ENCODE measurements at regions not wholly inside any gene's neighbourhood (a gene's known extent, or its start where the extent isn't known, plus 50 kb on each side); places are given as distances from the start of the nearest gene placed in this dataset.

- H3K4me3 ChIP-seq (ENCODE audit: low read length), result no peak overlapping the region
- TF ChIP-seq, protein P1, sequence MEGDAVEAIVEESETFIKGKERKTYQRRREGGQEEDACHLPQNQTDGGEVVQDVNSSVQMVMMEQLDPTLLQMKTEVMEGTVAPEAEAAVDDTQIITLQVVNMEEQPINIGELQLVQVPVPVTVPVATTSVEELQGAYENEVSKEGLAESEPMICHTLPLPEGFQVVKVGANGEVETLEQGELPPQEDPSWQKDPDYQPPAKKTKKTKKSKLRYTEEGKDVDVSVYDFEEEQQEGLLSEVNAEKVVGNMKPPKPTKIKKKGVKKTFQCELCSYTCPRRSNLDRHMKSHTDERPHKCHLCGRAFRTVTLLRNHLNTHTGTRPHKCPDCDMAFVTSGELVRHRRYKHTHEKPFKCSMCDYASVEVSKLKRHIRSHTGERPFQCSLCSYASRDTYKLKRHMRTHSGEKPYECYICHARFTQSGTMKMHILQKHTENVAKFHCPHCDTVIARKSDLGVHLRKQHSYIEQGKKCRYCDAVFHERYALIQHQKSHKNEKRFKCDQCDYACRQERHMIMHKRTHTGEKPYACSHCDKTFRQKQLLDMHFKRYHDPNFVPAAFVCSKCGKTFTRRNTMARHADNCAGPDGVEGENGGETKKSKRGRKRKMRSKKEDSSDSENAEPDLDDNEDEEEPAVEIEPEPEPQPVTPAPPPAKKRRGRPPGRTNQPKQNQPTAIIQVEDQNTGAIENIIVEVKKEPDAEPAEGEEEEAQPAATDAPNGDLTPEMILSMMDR (conservative IDR thresholded peaks at IDR 0.05; ENCODE audit: low read depth, low read length), result no peak
- no peak for DNase-seq (ENCODE audit: low read depth)
These were observed 279.7 kb upstream of the SOX5 start for GRCh38 chr12:24229031-24229700.

GRCh38 chr12:24228371-24228770 lies 278.9 kb upstream of the SOX5 start:
- no peak for DNase-seq (ENCODE audit: low read depth)
- no peak overlapping the region for H3K4me3 ChIP-seq (ENCODE audit: low read length)
- TF ChIP-seq, protein P1 (conservative IDR thresholded peaks at IDR 0.05; ENCODE audit: low read depth, low read length), result no peak

DNA sequence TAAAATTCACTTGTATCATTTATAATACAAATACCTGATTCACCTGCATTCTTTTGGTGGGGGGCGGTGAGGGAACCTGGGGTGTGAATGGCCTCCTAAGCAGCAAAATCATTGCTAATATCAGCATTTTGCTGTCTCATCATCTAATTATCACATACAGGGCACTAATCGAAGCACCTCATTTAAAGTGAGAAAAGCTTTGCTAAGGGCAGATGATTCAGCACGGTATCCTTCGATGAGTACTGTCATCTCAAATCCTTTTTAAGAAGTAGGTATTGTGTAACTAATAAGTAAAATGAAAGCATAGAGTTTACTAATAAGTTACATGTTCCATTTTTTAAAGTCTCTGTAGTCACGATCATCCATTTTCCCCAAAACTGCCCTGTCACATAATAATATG lies 278.1 kb upstream of the SOX5 start:
- TF ChIP-seq, protein P1 (conservative IDR thresholded peaks at IDR 0.05; ENCODE audit: low read depth, low read length), result no peak
- no peak overlapping the region for H3K4me3 ChIP-seq (ENCODE audit: low read length)

DNA sequence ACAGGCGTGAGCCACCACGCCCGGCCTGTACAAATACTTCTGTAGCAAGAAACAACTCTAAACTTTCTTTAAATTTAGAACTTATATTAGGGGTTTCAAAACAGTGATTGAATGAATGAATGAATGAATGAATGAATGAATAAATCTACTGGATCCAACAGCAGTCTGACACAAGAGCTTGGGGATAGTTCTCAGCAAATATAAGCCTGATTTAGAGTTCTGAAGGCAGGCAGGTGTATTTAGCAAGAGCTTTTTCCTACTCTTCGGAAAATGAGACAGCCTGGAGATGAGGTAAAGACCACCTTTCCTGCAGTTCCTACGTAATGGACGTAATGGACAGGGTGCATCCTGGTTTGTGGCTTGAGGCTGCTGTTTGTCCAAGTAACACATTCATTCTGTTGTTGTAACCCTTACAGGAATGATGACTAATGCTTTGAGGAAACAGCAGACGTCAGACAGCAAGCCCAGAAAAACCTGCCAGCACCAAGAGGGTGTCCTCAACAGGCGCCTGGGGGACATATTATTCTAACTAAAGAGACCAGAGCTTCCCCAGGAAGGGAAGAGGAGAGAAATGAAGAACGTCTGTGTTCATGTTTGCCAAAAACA lies 277.4 kb upstream of the SOX5 start:
- peak; percentile 63 for DNase-seq (ENCODE audit: low read depth)
- TF ChIP-seq, protein P1 (conservative IDR thresholded peaks at IDR 0.05; ENCODE audit: low read depth, low read length), result no peak
- H3K4me3 ChIP-seq (ENCODE audit: low read length), result no peak overlapping the region

More for the DNA sequence above, 278.1 kb upstream of the SOX5 start:
- no peak for DNase-seq (ENCODE audit: low read depth)

DNA sequence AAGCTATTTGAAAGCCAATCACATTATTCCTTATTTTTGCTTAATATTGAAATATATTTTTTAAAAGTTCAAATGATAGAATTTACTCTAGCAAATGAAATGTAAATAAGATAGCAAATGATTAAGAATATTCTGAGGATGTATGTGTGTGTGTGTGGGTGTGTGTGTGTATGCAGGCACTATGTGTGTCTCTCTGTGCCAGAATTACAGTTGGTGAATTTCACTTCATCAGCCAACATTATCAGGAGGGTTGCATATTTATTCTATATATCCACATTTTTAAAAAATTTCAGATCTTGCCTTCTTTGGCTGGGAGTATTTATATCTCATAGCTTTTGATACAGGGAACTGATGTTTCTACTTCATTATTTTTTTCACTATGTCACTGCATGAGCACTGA lies 274.9 kb upstream of the SOX5 start:
- no peak overlapping the region for H3K4me3 ChIP-seq (ENCODE audit: low read length)
- TF ChIP-seq, protein P1 (conservative IDR thresholded peaks at IDR 0.05; ENCODE audit: low read depth, low read length), result no peak
- no peak for DNase-seq (ENCODE audit: low read depth)

DNA sequence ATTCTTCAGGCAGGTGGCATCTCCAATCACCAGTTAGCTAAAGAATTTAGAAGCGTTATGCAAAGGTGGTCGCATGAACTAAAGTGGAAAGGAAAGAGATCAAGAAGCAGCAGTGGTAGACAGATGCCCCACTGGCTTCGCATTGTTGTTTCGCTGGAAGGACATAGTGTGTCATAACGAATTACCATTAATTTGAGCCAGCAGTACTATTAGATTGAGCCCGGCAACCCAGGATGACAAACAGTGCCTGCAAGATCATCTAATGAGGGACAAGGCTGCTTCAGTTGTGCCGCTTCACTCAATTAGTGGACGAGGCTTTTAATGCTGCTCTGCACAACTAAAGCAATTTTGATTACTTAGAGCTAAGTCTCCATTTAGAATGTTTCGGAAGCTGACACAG lies 274.5 kb upstream of the SOX5 start:
- no peak overlapping the region for H3K4me3 ChIP-seq (ENCODE audit: low read length)
- no peak for DNase-seq (ENCODE audit: low read depth)
- TF ChIP-seq, protein P1 (conservative IDR thresholded peaks at IDR 0.05; ENCODE audit: low read depth, low read length), result no peak

- no peak for DNase-seq (ENCODE audit: low read depth)
- no peak overlapping the region for H3K4me3 ChIP-seq (ENCODE audit: low read length)
- TF ChIP-seq, protein P1 (conservative IDR thresholded peaks at IDR 0.05; ENCODE audit: low read depth, low read length), result no peak
These were observed 273.5 kb upstream of the SOX5 start for GRCh38 chr12:24222968-24223367.
